Tibial nerve (tissue), 4 donors: ENCODE measurements at regions not wholly inside any gene's neighbourhood (a gene's known extent, or its start where the extent isn't known, plus 50 kb on each side); places are given as distances from the start of the nearest gene placed in this dataset.

Experiments
- CTCF ChIP-seq, 5 experiments: fragments of 200-600 bp in 3 of 5; fragments of 450-650 bp in 2 of 5; sonication (generic) in 3 of 5; IDR thresholded peaks; one replicate each; pipeline ENCODE4 v1.5.1; 2016 to 2019; ENCODE audit warnings: antibody characterized with exemption in 5 of 5, mild to moderate bottlenecking in 3 of 5, moderate library complexity in 2 of 5
- EP300 ChIP-seq, 2 donors: sonication (generic); formaldehyde crosslinking; IDR thresholded peaks; one replicate each; pipeline ENCODE4 v1.6.1; 2017; ENCODE audit warnings: antibody characterized with exemption in 2 of 2, mild to moderate bottlenecking in 1 of 2
- POLR2A ChIP-seq, 2 donors: fragments of 450-650 bp; IDR thresholded peaks; one replicate each; pipeline ENCODE4 v1.6.1; 2017; ENCODE audit warnings: antibody characterized with exemption in 2 of 2, mild to moderate bottlenecking in 2 of 2, moderate library complexity in 2 of 2

- TF ChIP-seq CTCF (IDR thresholded peaks at IDR 0.05) (no peak), EP300 (IDR thresholded peaks at IDR 0.05) (no peak), POLR2A (IDR thresholded peaks at IDR 0.05) (no peak)
These were observed 218.8 kb upstream of the B3GAT1 start for GRCh38 chr11:134630861-134631260.
